ENCODE measurements at regions not wholly inside any gene's neighbourhood (a gene's known extent, or its start where the extent isn't known, plus 50 kb on each side); places are given as distances from the start of the nearest gene placed in this dataset.

- H3K27ac Mint-ChIP-seq, result no peak overlapping the region
- peaks cover 4% of the 10 kb centered on the region for H3K9me3 Mint-ChIP-seq
- H3K27me3 Mint-ChIP-seq, result no peaks in the 10 kb centered on the region
- no peaks in the 10 kb centered on the region for H3K4me1 Mint-ChIP-seq
- intact Hi-C loops (cut with micrococcal nuclease), result no loop called here
- no peak overlapping the region for H3K4me3 Mint-ChIP-seq
- H3K36me3 Mint-ChIP-seq (ENCODE audit: low read depth), result no peaks in the 10 kb centered on the region
- DNase-seq, result no peak
These were observed 552.3 kb downstream of the NUF2 start for GRCh38 chr1:163874070-163874469.

GRCh38 chr1:163875200-163875926 is 553.6 kb downstream of the NUF2 start:
- intact Hi-C loops (cut with micrococcal nuclease), result no loop called here
- H3K36me3 Mint-ChIP-seq (ENCODE audit: low read depth), result no peaks in the 10 kb centered on the region
- no peaks in the 10 kb centered on the region for H3K27me3 Mint-ChIP-seq
- DNase-seq, result no peak
- H3K9me3 Mint-ChIP-seq, result peaks cover 4% of the 10 kb centered on the region
- no peak overlapping the region for H3K27ac Mint-ChIP-seq
- no peaks in the 10 kb centered on the region for H3K4me1 Mint-ChIP-seq
- H3K4me3 Mint-ChIP-seq, result no peak overlapping the region

GRCh38 chr1:163875927-163876320 is 554.2 kb downstream of the NUF2 start:
- Mint-ChIP-seq H3K27ac (no peak overlapping the region), H3K4me1 (no peaks in the 10 kb centered on the region), H3K9me3 (peaks cover 4% of the 10 kb centered on the region), H3K36me3 (ENCODE audit: low read depth) (no peaks in the 10 kb centered on the region), H3K4me3 (no peak overlapping the region), H3K27me3 (no peaks in the 10 kb centered on the region)
- no peak for DNase-seq
- intact Hi-C loops (cut with micrococcal nuclease), result no loop called here

GRCh38 chr1:163876546-163876945 is 554.8 kb downstream of the NUF2 start:
- Mint-ChIP-seq H3K4me1 (no peaks in the 10 kb centered on the region), H3K9me3 (peaks cover 4% of the 10 kb centered on the region)
- intact Hi-C loops (cut with micrococcal nuclease), result no loop called here

GRCh38 chr1:163877016-163877415 is 555.3 kb downstream of the NUF2 start:
- DNase-seq, result no peak

More at GRCh38 chr1:163876546-163876945, 554.8 kb downstream of the NUF2 start:
- Mint-ChIP-seq H3K27me3 (no peaks in the 10 kb centered on the region), H3K36me3 (ENCODE audit: low read depth) (no peaks in the 10 kb centered on the region), H3K27ac (no peak overlapping the region), H3K4me3 (no peak overlapping the region)
- no peak for DNase-seq

GRCh38 chr1:163885510-163885909 is 563.8 kb downstream of the NUF2 start:
- intact Hi-C loops (cut with micrococcal nuclease), result no loop called here
- no peaks in the 10 kb centered on the region for H3K36me3 Mint-ChIP-seq (ENCODE audit: low read depth)
- H3K4me3 Mint-ChIP-seq, result no peak overlapping the region
- DNase-seq, result no peak
- H3K4me1 Mint-ChIP-seq, result no peaks in the 10 kb centered on the region
- no peaks in the 10 kb centered on the region for H3K27me3 Mint-ChIP-seq
- H3K9me3 Mint-ChIP-seq, result no peaks in the 10 kb centered on the region
- no peak overlapping the region for H3K27ac Mint-ChIP-seq

More at GRCh38 chr1:163877016-163877415, 555.3 kb downstream of the NUF2 start:
- H3K4me1 Mint-ChIP-seq, result no peaks in the 10 kb centered on the region
- no peaks in the 10 kb centered on the region for H3K36me3 Mint-ChIP-seq (ENCODE audit: low read depth)
- H3K9me3 Mint-ChIP-seq, result peaks cover 4% of the 10 kb centered on the region
- no peaks in the 10 kb centered on the region for H3K27me3 Mint-ChIP-seq
- H3K4me3 Mint-ChIP-seq, result no peak overlapping the region
- intact Hi-C loops (cut with micrococcal nuclease), result no loop called here
- no peak overlapping the region for H3K27ac Mint-ChIP-seq

- peaks cover 6% of the 10 kb centered on the region for H3K9me3 Mint-ChIP-seq
- H3K4me3 Mint-ChIP-seq, result no peak overlapping the region
- intact Hi-C loops (cut with micrococcal nuclease), result no loop called here
- no peaks in the 10 kb centered on the region for H3K4me1 Mint-ChIP-seq
- H3K27me3 Mint-ChIP-seq, result no peaks in the 10 kb centered on the region
- H3K36me3 Mint-ChIP-seq (ENCODE audit: low read depth), result no peaks in the 10 kb centered on the region
- DNase-seq, result no peak
- no peak overlapping the region for H3K27ac Mint-ChIP-seq
These were observed 574.2 kb downstream of the NUF2 start for GRCh38 chr1:163896001-163896400.

GRCh38 chr1:163897412-163898155 is 575.8 kb downstream of the NUF2 start:
- no peak for DNase-seq
- Mint-ChIP-seq H3K4me1 (no peaks in the 10 kb centered on the region), H3K9me3 (no peaks in the 10 kb centered on the region), H3K4me3 (no peak overlapping the region), H3K36me3 (ENCODE audit: low read depth) (no peaks in the 10 kb centered on the region), H3K27me3 (no peaks in the 10 kb centered on the region), H3K27ac (no peak overlapping the region)
- intact Hi-C loops (cut with micrococcal nuclease), result no loop called here

GRCh38 chr1:163906283-163906682 is 584.5 kb downstream of the NUF2 start:
- Mint-ChIP-seq H3K27me3 (no peaks in the 10 kb centered on the region), H3K9me3 (peaks cover 20% of the 10 kb centered on the region), H3K36me3 (ENCODE audit: low read depth) (no peaks in the 10 kb centered on the region), H3K4me1 (no peaks in the 10 kb centered on the region), H3K27ac (no peak overlapping the region), H3K4me3 (no peak overlapping the region)
- intact Hi-C loops (cut with micrococcal nuclease), result no loop called here
- no peak for DNase-seq

- peaks cover 14% of the 10 kb centered on the region for H3K9me3 Mint-ChIP-seq
- intact Hi-C loops (cut with micrococcal nuclease), result no loop called here
- H3K36me3 Mint-ChIP-seq (ENCODE audit: low read depth), result no peaks in the 10 kb centered on the region
- no peak overlapping the region for H3K27ac Mint-ChIP-seq
- H3K4me3 Mint-ChIP-seq, result no peak overlapping the region
- no peaks in the 10 kb centered on the region for H3K4me1 Mint-ChIP-seq
- no peaks in the 10 kb centered on the region for H3K27me3 Mint-ChIP-seq
- no peak for DNase-seq
These were observed 590.6 kb downstream of the NUF2 start for GRCh38 chr1:163912170-163912884.

- Mint-ChIP-seq H3K9me3 (no peaks in the 10 kb centered on the region), H3K4me3 (no peak overlapping the region), H3K36me3 (ENCODE audit: low read depth) (no peaks in the 10 kb centered on the region), H3K27me3 (no peaks in the 10 kb centered on the region), H3K4me1 (no peaks in the 10 kb centered on the region), H3K27ac (no peak overlapping the region)
- intact Hi-C loops (cut with micrococcal nuclease), result no loop called here
- no peak for DNase-seq
These were observed 593.1 kb downstream of the NUF2 start for GRCh38 chr1:163914785-163915413.

GRCh38 chr1:163922743-163923201 is 601.0 kb downstream of the NUF2 start:
- H3K4me1 Mint-ChIP-seq, result no peaks in the 10 kb centered on the region
- intact Hi-C loops (cut with micrococcal nuclease), result no loop called here
- no peaks in the 10 kb centered on the region for H3K9me3 Mint-ChIP-seq
- no peak overlapping the region for H3K27ac Mint-ChIP-seq
- no peak overlapping the region for H3K4me3 Mint-ChIP-seq
- H3K36me3 Mint-ChIP-seq (ENCODE audit: low read depth), result no peaks in the 10 kb centered on the region
- DNase-seq, result no peak
- no peaks in the 10 kb centered on the region for H3K27me3 Mint-ChIP-seq

- no peak for DNase-seq
- Mint-ChIP-seq H3K36me3 (ENCODE audit: low read depth) (no peaks in the 10 kb centered on the region), H3K4me1 (no peaks in the 10 kb centered on the region), H3K9me3 (no peaks in the 10 kb centered on the region), H3K27me3 (no peaks in the 10 kb centered on the region), H3K27ac (no peak overlapping the region), H3K4me3 (no peak overlapping the region)
- intact Hi-C loops (cut with micrococcal nuclease), result no loop called here
These were observed 602.3 kb downstream of the NUF2 start for GRCh38 chr1:163924041-163924440.

- Mint-ChIP-seq H3K27me3 (no peaks in the 10 kb centered on the region), H3K36me3 (ENCODE audit: low read depth) (no peaks in the 10 kb centered on the region), H3K4me1 (no peaks in the 10 kb centered on the region), H3K4me3 (no peak overlapping the region), H3K9me3 (peaks cover 2% of the 10 kb centered on the region), H3K27ac (no peak overlapping the region)
- no peak for DNase-seq
- intact Hi-C loops (cut with micrococcal nuclease), result no loop called here
These were observed 605.7 kb downstream of the NUF2 start for GRCh38 chr1:163927493-163927892.

Measured in activated CD4-positive, alpha-beta T cell treated with anti-CD3 and anti-CD28 coated beads, Interleukin-2, amount 10 ng/mL, durations not matched to agents 24 days and 14 days (primary cell).